NCI-H1048 (cell line): ENCODE measurements at regions not wholly inside any gene's neighbourhood (a gene's known extent, or its start where the extent isn't known, plus 50 kb on each side); places are given as distances from the start of the nearest gene placed in this dataset.

Experiments used
- DNase-seq: peaks from one replicate; lab custom pipeline; 2025; lab: John Stamatoyannopoulos, UW

- DNase-seq: no peak
These were observed 212.1 kb downstream of the GXYLT1 start for GRCh38 chr12:41932470-41932991.

GRCh38 chr12:41930866-41931437 is 213.7 kb downstream of the GXYLT1 start:
- DNase-seq: no peak

GRCh38 chr12:41924111-41924510 is 220.6 kb downstream of the GXYLT1 start:
- DNase-seq: no peak

DNA sequence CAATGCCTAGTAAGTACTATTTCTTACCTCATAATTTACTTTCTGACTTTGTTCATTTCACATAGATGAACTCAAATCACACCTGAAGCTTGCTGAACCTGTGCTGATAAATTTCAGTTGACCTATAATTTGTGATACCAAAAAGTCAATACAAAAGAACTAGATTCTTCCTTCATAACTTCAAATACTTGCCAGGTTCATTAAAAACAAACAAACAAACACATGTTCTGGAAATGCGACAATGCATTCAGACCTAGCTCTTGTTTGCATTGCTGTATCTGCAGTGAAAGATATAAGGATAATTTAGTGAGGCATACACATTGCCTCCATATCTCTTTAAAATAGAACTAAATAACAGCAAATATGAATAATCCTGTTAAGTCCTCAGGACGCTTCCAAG is 221.3 kb downstream of the GXYLT1 start:
- DNase-seq: no peak

DNA sequence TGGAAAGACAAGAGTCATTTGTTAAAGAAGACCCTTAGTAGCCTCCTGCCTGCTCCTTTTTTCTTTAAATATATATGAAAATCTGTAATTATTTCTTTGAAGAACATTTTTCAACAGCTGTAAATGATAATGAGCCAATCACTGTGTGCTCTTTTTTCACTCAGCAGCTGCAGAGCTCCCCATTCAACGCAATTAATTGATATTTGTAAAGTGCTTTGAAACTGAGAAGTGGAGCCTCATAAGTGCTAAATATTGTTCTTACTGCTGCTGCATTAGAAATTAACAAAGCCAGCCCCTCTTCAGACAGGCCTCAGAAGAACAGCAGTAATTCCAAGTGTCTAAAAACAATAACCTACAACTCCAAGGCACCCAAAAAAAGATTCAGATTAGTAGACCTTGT is 224.3 kb downstream of the GXYLT1 start:
- no peak for DNase-seq

- no peak for DNase-seq
These were observed 225.0 kb downstream of the GXYLT1 start for GRCh38 chr12:41919526-41920261.

DNA sequence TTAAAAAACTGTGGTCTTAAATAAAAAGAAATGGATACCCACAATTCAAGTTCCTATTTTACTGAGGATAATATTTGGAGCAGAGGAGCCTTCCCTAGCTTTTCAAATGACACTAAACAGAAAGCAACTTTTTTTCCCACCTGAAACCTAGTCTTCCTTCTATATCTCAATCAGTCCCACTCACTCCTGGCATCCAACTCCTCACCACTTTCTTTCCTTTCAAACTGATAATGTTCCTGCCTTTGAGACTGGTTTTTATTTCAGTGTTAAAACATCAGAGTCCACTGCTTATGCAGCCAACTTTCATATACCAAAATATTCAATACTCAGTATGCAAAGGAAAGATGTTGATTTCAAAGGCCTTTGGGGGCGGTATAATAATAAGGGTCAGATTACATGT is 225.6 kb downstream of the GXYLT1 start:
- DNase-seq: no peak

GRCh38 chr12:41917938-41918341 is 226.7 kb downstream of the GXYLT1 start:
- DNase-seq: no peak

DNA sequence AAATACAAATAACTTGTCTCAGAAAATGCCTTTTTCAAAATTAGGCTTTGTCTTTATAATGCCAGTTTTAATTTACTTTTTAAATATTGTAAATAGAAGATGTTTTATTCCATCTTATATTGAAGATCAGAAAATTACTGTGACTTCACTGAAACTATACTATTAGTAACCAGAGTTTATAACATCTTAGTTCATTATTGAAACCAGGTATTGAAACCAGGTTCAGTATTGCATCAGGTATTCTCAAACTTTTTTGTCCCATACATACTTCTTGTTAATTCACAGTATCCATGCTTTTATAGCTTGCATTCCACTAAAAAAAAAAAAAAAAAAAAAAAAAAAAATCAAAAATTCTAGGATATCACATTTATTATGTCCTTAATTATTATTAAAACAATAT is 227.5 kb downstream of the GXYLT1 start:
- DNase-seq: no peak

- DNase-seq: no peak
These were observed 233.9 kb downstream of the GXYLT1 start for GRCh38 chr12:41910578-41911320.

DNA sequence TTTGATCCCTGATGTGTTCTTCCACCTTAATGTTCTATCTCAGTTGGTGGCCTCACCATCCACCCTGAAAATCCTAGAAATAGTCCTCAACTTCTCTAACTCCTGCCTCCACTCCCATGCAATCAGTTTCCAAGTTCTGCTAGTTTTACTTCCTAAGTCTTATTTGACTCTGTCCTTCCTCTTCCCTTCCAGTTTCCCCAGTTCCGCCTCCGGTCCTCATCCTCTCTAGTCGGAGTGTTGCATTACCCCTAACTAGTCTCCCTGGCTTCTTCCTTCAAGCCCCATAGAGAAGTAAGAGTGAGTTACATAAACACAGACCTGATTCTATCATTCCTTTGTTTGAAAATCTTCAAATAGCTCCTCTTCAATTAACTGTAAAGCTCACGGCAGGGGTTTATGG is 236.5 kb downstream of the GXYLT1 start:
- DNase-seq: no peak

DNA sequence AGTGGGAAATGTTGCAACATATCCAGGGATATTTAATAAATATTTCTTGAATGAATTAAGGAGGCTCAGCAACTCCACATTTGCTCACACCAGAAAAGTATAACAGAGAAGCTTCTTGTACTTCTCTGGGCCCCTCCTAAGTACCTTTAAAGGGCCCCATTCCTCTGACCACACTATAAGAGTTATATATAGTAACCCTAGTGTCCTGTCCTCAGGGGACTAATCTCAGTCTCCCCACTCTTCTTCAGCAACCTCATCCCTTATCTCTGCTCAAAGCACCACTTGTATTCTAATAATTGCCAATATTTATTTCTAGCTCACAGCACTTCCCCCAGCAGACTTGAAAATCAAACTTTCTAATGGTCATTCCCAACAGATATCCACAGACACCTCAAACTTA is 237.1 kb downstream of the GXYLT1 start:
- DNase-seq: no peak

DNA sequence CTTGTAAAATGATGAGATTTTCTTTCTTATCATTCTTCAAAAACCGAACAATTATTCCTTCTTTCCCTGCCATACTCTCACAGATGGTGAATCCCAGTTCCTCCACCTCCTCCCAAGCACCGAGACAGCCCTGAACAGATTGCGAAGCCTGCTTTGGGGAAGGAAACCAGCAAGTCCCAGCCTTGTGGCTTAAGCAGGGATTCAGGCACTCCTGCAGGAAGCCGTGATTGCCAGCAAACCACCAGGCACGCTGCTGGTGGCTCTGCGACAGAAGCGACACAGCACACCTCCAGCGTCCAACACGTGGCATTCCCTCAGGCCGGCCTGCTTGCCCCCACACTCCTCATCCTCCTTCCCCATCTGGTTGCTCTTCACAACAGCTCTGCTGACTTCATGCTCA is 237.7 kb downstream of the GXYLT1 start:
- DNase-seq: no peak

GRCh38 chr12:41905759-41906297 is 238.8 kb downstream of the GXYLT1 start:
- DNase-seq: no peak

DNA sequence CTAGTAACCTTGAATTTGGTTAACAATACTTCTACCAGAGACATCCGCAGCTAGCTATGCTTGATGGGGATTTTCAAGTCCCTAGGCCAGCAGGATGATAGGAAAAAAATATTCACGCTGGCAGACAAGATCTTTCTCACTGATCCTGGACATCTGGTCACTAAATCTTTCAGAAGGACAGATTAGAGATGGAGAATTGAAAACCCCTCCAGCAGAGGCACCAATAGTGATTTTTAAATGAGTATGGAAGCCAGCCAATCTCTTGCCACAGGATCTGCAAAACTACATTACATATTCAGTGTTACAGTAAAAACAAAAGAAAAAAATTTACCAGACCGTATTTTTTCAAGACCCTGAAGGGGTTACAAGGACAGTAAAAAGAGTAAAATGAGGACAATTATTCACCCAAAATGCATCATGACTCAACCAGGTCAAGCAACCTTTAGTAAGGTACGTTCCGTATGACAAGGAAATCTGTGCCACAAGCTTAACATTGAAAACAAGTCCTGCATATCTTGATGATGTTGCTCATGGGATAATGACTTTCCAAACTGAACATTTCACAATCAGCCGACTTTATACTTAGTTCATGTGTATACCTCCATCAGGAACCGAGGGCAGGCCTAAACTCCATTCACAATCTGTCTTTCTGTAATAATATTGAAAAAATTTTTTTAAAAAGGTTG is 239.5 kb downstream of the GXYLT1 start:
- no peak for DNase-seq

DNA sequence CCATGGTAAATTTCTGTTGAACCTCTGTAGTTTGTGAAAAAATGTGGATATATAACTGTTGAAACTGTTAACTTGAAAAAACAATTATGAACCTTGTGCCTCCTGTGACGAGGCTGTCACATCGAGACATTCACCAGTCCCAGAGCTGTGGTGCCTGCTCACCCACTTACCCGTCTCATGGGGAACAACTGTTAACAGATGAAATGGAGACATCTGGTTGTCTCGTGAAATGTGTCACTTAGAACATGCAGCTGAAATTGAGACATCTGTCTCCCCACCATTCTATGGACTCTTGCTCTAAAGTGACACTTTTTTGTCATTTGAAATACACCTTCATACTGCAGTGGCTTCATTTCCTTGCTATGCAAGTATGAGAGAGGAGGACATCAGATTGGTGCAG is 240.6 kb downstream of the GXYLT1 start:
- DNase-seq: no peak

DNA sequence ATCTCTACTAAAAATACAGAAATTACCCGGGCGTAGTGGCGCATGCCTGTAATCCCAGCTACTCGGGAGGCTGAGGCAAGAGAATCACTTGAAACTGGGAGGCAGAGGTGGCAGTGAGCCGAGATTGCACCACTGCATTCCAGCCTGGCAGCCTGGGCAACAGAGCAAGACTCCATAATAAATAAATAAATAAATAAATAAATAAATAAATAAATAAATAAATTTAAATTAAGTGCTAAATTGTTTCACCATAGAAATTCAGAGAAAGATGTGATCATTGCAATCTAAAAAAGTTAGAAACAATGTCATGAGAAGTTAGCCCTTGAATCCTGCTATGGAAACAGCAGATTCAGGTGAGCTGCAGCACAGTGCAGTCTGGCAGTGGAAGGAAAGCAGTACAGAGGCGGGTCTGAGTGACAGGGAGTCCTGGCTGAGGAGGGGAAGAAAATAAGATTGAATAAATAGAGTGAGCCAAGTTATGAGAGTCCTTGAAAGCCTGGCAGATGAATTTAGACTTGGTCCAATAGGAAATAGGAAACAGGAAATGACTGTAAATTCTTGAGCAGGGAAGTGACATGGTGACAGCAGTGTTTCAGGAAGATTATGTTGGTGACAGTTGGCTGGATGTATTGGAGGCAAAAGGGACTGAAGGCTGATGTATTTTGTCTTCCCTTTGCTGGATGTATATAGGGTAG is 241.5 kb downstream of the GXYLT1 start:
- DNase-seq: no peak

DNA sequence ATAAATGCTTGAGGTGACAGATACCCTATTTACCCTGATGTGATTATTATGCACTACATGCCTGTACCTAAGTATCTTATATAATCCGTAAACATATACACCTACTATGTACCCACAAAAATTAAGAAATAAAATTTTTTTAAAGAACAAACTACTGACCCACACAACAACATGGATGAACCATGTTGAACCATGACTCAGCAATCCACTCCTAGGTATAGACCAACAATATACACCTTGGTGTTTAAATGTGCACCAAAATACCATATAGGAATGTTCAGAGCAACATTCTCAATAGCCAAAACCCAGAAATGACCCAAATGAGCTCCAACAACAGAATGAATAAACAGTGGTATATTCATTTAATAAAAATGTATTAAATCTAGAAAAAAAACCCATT is 245.1 kb downstream of the GXYLT1 start:
- DNase-seq: no peak

GRCh38 chr12:41897593-41897992 is 247.1 kb downstream of the GXYLT1 start:
- DNase-seq: no peak

- DNase-seq: no peak
These were observed 251.2 kb downstream of the GXYLT1 start for GRCh38 chr12:41893491-41893890.

DNA sequence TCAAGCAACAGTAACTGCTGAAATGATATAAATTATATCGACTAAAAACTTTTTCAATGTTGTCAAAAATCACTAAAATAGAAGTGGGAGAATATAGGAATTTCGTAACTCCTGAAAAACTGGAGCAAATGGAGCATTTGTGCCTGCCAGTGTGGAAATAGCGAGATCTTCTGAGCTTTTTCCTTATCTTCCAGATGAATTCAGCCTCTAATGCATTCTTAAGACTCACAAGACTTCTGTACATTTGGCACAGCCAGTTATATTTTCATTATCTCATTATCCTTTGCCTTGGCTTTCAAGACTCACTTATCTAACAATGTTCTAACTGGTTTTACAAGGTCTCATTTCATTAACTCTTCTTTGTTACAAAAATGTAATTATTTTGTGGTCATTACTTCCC is 252.4 kb downstream of the GXYLT1 start:
- DNase-seq: no peak

GRCh38 chr12:41891226-41891625 is 253.4 kb downstream of the GXYLT1 start:
- no peak for DNase-seq
